Gastroesophageal sphincter (tissue), 4 donors: ENCODE measurements at regions not wholly inside any gene's neighbourhood (a gene's known extent, or its start where the extent isn't known, plus 50 kb on each side); places are given as distances from the start of the nearest gene placed in this dataset.

Experiments used
- ATAC-seq: fragments of 150-250 bp; one replicate; pipeline ENCODE4 v1.9.1; 2016; ENCODE audit warnings: mild to moderate bottlenecking, moderate library complexity
- H3K27ac ChIP-seq, 4 donors: fragments of 200-600 bp; sonication (generic) in 3 of 4; 1 replicate in 3 of 4; 2 replicates in 1 of 4; pipeline ENCODE4 v1.5.1; 2016 to 2019
- H3K27me3 ChIP-seq: fragments of 200-600 bp; sonication (generic); one replicate; pipeline ENCODE4 v1.5.1; 2019
- H3K36me3 ChIP-seq, 2 donors: fragments of 200-600 bp; sonication (generic); one replicate each; pipeline ENCODE4 v1.5.1; 2019; ENCODE audit warnings: control low read depth in 1 of 2
- H3K4me1 ChIP-seq, 3 donors: fragments of 200-600 bp; sonication (generic); 1 replicate in 2 of 3; 2 replicates in 1 of 3; pipeline ENCODE4 v1.5.1; 2016 to 2019; ENCODE audit warnings: control low read depth in 2 of 3
- H3K4me3 ChIP-seq, 2 donors: fragments of 200-600 bp; sonication (generic); one replicate each; pipeline ENCODE4 v1.5.1; 2019; ENCODE audit warnings: mild to moderate bottlenecking in 1 of 2, moderate library complexity in 1 of 2
- H3K9me3 ChIP-seq, 3 donors: fragments of 200-600 bp; sonication (generic); one replicate each; pipeline ENCODE4 v1.5.1; 2017 to 2019; ENCODE audit warnings: control low read depth in 2 of 3
- CTCF ChIP-seq, 4 experiments: fragments of 200-600 bp in 2 of 4; fragments of 450-650 bp in 2 of 4; sonication (generic) in 1 of 4; IDR thresholded peaks; one replicate each; pipeline ENCODE4 v1.5.1; 2017 to 2019; ENCODE audit warnings: antibody characterized with exemption in 4 of 4, mild to moderate bottlenecking in 2 of 4, moderate library complexity in 2 of 4
- EP300 ChIP-seq: sonication (generic); formaldehyde crosslinking; IDR thresholded peaks from one replicate; pipeline ENCODE4 v1.6.1; 2017; ENCODE audit warnings: antibody characterized with exemption, mild to moderate bottlenecking
- POLR2A ChIP-seq, 2 donors: fragments of 450-650 bp; IDR thresholded peaks; one replicate each; pipeline ENCODE4 v1.6.1; 2017; ENCODE audit warnings: antibody characterized with exemption in 2 of 2, mild to moderate bottlenecking in 2 of 2, moderate library complexity in 1 of 2
- POLR2AphosphoS5 ChIP-seq: sonication (generic); formaldehyde crosslinking; IDR thresholded peaks from one replicate; pipeline ENCODE4 v1.6.1; 2017; ENCODE audit warnings: antibody characterized with exemption
- WGBS, 2 donors: methylation state at CpG; one replicate each; pipeline ENCODE4 v1.1.5; 2018; ENCODE audit warnings: low coverage in 1 of 2; 5-methylcytosine and 5-hydroxymethylcytosine counted together

- H3K4me1 ChIP-seq, result peaks cover 0 to 12% (median 0%) of the 10 kb centered on the region in 3 donors
- TF ChIP-seq EP300 (no peak), POLR2AphosphoS5 (no peak), POLR2A (IDR thresholded peaks at IDR 0.05) (no peak), CTCF (IDR thresholded peaks at IDR 0.05) (no peak)
- H3K27ac ChIP-seq, result no peak overlapping the region
- H3K4me3 ChIP-seq, result no peak overlapping the region
- no peaks in the 10 kb centered on the region for H3K36me3 ChIP-seq
- no peaks in the 10 kb centered on the region for H3K9me3 ChIP-seq
- no peak for ATAC-seq
- no peaks in the 10 kb centered on the region for H3K27me3 ChIP-seq
These were observed 116.9 kb downstream of the DUSP10 start for GRCh38 chr1:221625026-221625425.

GRCh38 chr1:221626041-221626440 is 115.8 kb downstream of the DUSP10 start:
- WGBS, 2 donors, result 82 to 100% methylated on average over 1 of the region's 1 CpG
- ATAC-seq, result no peak
- no peak for TF ChIP-seq POLR2AphosphoS5
- no peak for TF ChIP-seq EP300
- TF ChIP-seq POLR2A (IDR thresholded peaks at IDR 0.05), result no peak
- TF ChIP-seq CTCF (IDR thresholded peaks at IDR 0.05), result no peak
- no peaks in the 10 kb centered on the region for H3K27me3 ChIP-seq
- H3K36me3 ChIP-seq, result no peaks in the 10 kb centered on the region
- H3K4me1 ChIP-seq, result peaks cover 0 to 5% (median 0%) of the 10 kb centered on the region in 3 donors
- no peak overlapping the region for H3K4me3 ChIP-seq
- no peak overlapping the region for H3K27ac ChIP-seq
- no peaks in the 10 kb centered on the region for H3K9me3 ChIP-seq

GRCh38 chr1:221630236-221630635 is 111.7 kb downstream of the DUSP10 start:
- ATAC-seq, result no peak
- TF ChIP-seq EP300 (no peak), POLR2AphosphoS5 (no peak), POLR2A (IDR thresholded peaks at IDR 0.05) (no peak), CTCF (IDR thresholded peaks at IDR 0.05) (no peak)

GRCh38 chr1:221631556-221631955 is 110.3 kb downstream of the DUSP10 start:
- no peak overlapping the region for H3K27ac ChIP-seq
- ATAC-seq, result no peak
- no peaks in the 10 kb centered on the region for H3K4me1 ChIP-seq

More at GRCh38 chr1:221630236-221630635, 111.7 kb downstream of the DUSP10 start:
- Histone ChIP-seq H3K27ac (no peak overlapping the region), H3K4me3 (no peak overlapping the region), H3K4me1 (no peaks in the 10 kb centered on the region), H3K27me3 (no peaks in the 10 kb centered on the region), H3K36me3 (no peaks in the 10 kb centered on the region), H3K9me3 (no peaks in the 10 kb centered on the region)

GRCh38 chr1:221632072-221632471 is 109.8 kb downstream of the DUSP10 start:
- no peaks in the 10 kb centered on the region for H3K27me3 ChIP-seq
- H3K27ac ChIP-seq, result no peak overlapping the region
- no peaks in the 10 kb centered on the region for H3K4me1 ChIP-seq
- TF ChIP-seq CTCF (IDR thresholded peaks at IDR 0.05), result no peak
- no peak for TF ChIP-seq POLR2A (IDR thresholded peaks at IDR 0.05)
- TF ChIP-seq POLR2AphosphoS5, result no peak
- TF ChIP-seq EP300, result no peak
- 62 to 86% methylated on average over 4 of the region's 4 CpGs for WGBS, 2 donors
- H3K9me3 ChIP-seq, result no peaks in the 10 kb centered on the region
- H3K4me3 ChIP-seq, result no peak overlapping the region
- no peaks in the 10 kb centered on the region for H3K36me3 ChIP-seq
- ATAC-seq, result no peak

More at GRCh38 chr1:221631556-221631955, 110.3 kb downstream of the DUSP10 start:
- TF ChIP-seq POLR2AphosphoS5, result no peak
- TF ChIP-seq POLR2A (IDR thresholded peaks at IDR 0.05), result no peak
- no peak for TF ChIP-seq EP300
- no peak for TF ChIP-seq CTCF (IDR thresholded peaks at IDR 0.05)
- H3K9me3 ChIP-seq, result no peaks in the 10 kb centered on the region
- H3K4me3 ChIP-seq, result no peak overlapping the region
- no peaks in the 10 kb centered on the region for H3K36me3 ChIP-seq
- H3K27me3 ChIP-seq, result no peaks in the 10 kb centered on the region
